HuH-7 (cell line): ENCODE measurements at regions not wholly inside any gene's neighbourhood (a gene's known extent, or its start where the extent isn't known, plus 50 kb on each side); places are given as distances from the start of the nearest gene placed in this dataset.
"Not testable (repeated sequence)": the region's sequence is repeated elsewhere in the genome, so short reads cannot be mapped to it uniquely, and the experiment has no call there.

Experiments used
- DNase-seq: peaks from one replicate; pipeline ENCODE4 v3.0.0; 2011; ENCODE audit warnings: low spot score

- not testable (repeated sequence) for DNase-seq
Measured at GRCh38 chr12:131414155-131414922, 296.6 kb upstream of the SFSWAP start.

- no peak for DNase-seq
Measured at GRCh38 chr12:131415781-131416180, 295.1 kb upstream of the SFSWAP start.

GRCh38 chr12:131418121-131418520 is 292.8 kb upstream of the SFSWAP start:
- no peak for DNase-seq

- DNase-seq, result no peak
Measured at GRCh38 chr12:131418884-131419283, 292.0 kb upstream of the SFSWAP start.

- no peak for DNase-seq
Measured at GRCh38 chr12:131420867-131421447, 289.9 kb upstream of the SFSWAP start.

- no peak for DNase-seq
Measured at GRCh38 chr12:131421509-131422186, 289.2 kb upstream of the SFSWAP start.

GRCh38 chr12:131422187-131422520 is 288.7 kb upstream of the SFSWAP start:
- DNase-seq, result no peak

GRCh38 chr12:131422744-131423143 is 288.1 kb upstream of the SFSWAP start:
- DNase-seq, result no peak

- DNase-seq, result no peak
Measured at GRCh38 chr12:131424270-131424669, 286.6 kb upstream of the SFSWAP start.

- DNase-seq, result no peak
Measured at GRCh38 chr12:131425112-131426075, 285.5 kb upstream of the SFSWAP start.

- DNase-seq, result no peak
Measured at GRCh38 chr12:131428091-131428685, 282.7 kb upstream of the SFSWAP start.

GRCh38 chr12:131429221-131429620 is 281.7 kb upstream of the SFSWAP start:
- not testable (repeated sequence) for DNase-seq

GRCh38 chr12:131429697-131430096 is 281.2 kb upstream of the SFSWAP start:
- not testable (repeated sequence) for DNase-seq

GRCh38 chr12:131430158-131430742 is 280.6 kb upstream of the SFSWAP start:
- DNase-seq, result no peak

GRCh38 chr12:131431126-131431655 is 279.7 kb upstream of the SFSWAP start:
- DNase-seq, result not testable (repeated sequence)

GRCh38 chr12:131432532-131433260 is 278.2 kb upstream of the SFSWAP start:
- DNase-seq, result no peak

GRCh38 chr12:131434208-131435125 is 276.4 kb upstream of the SFSWAP start:
- DNase-seq, result no peak

- DNase-seq, result no peak
Measured at GRCh38 chr12:131436922-131437705, 273.8 kb upstream of the SFSWAP start.
